ENCODE measurements at regions not wholly inside any gene's neighbourhood (a gene's known extent, or its start where the extent isn't known, plus 50 kb on each side); places are given as distances from the start of the nearest gene placed in this dataset.

DNA sequence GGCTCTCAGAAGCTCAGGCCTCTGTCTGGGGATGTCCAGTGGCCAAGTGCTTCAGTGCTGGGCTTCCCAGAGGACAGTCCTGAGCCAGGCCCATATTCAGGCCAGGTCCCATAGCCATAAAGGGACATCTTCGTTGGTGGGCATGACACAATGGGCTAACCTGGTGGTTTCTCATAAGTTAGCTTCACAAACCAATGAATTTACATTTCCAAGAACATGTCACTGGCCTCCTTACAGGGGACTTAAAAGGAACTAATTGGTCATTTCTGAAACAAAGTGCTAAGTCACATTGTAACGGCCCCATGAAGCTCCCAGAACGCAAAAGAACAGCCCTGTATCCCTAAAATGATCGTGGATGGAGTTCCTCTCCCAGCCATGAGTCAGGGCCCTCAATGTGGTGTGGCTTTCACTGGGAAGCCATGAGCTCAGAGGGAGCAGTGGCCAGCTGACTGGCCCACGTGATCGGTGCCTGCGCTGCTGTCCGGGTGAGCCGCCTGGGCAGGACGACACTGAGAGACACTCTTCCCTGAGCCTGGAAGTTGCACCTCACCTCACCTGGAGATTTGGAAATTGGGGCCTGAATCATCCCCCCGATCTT is 163.7 kb upstream of the APCDD1 start:
- no peaks in the 10 kb centered on the region for H3K9me3 ChIP-seq
- H3K4me1 ChIP-seq (replicated peaks), result no peaks in the 10 kb centered on the region
- no peak for TF ChIP-seq CTCF (IDR thresholded peaks at IDR 0.05)
- TF ChIP-seq POLR2A (IDR thresholded peaks at IDR 0.05), result no peak
- no peak for TF ChIP-seq POLR2AphosphoS5 (IDR thresholded peaks at IDR 0.05)
- no peak for DNase-seq (ENCODE audit: low spot score)
- 86% methylated on average over 11 of the region's 11 CpGs for WGBS
- intact Hi-C loops (cut with DNase I), result no loop called here
- no peak overlapping the region for H3K4me3 ChIP-seq
- no peak overlapping the region for H3K27ac ChIP-seq
- H3K36me3 ChIP-seq, result no peaks in the 10 kb centered on the region
- no peaks in the 10 kb centered on the region for H3K27me3 ChIP-seq (replicated peaks; ENCODE audit: insufficient read depth)

- Histone ChIP-seq H3K4me3 (no peak overlapping the region), H3K27me3 (replicated peaks; ENCODE audit: insufficient read depth) (no peaks in the 10 kb centered on the region), H3K27ac (no peak overlapping the region), H3K4me1 (replicated peaks) (no peaks in the 10 kb centered on the region), H3K36me3 (no peaks in the 10 kb centered on the region), H3K9me3 (no peaks in the 10 kb centered on the region)
- intact Hi-C loops (cut with DNase I), result no loop called here
- no peak for DNase-seq (ENCODE audit: low spot score)
- 57% methylated on average over 13 of the region's 13 CpGs for WGBS
- no peak for TF ChIP-seq POLR2A (IDR thresholded peaks at IDR 0.05)
These were observed 162.9 kb upstream of the APCDD1 start for GRCh38 chr18:10291568-10291981.

DNA sequence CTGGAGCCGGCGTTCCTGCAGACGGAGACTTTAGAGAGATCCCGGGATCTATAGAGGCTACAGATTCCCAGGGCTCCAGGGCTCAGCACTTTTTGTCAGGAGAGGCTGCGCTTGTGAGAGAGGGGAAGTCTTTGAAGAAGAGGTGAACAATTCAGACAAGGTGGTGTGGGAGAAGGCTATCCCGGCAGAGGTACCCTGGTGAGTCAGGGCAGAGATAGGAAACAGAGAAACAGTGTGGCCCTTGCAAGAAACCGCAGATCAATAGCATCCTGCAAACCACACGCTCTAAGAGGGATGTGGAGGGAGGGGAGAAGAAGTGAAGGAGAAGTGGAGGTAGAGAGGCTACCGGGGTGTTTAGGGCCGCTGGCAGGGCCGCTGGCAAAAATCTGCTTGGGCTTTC is 160.5 kb upstream of the APCDD1 start:
- H3K36me3 ChIP-seq, result no peaks in the 10 kb centered on the region
- DNase-seq (ENCODE audit: low spot score), result no peak
- H3K4me3 ChIP-seq, result no peak overlapping the region
- no peaks in the 10 kb centered on the region for H3K27me3 ChIP-seq (replicated peaks; ENCODE audit: insufficient read depth)
- 92% methylated on average over 11 of the region's 11 CpGs for WGBS
- intact Hi-C loops (cut with DNase I), result no loop called here
- H3K4me1 ChIP-seq (replicated peaks), result no peaks in the 10 kb centered on the region
- TF ChIP-seq POLR2AphosphoS5 (IDR thresholded peaks at IDR 0.05) (no peak), POLR2A (IDR thresholded peaks at IDR 0.05) (no peak), CTCF (IDR thresholded peaks at IDR 0.05) (no peak)
- H3K27ac ChIP-seq, result no peak overlapping the region
- no peaks in the 10 kb centered on the region for H3K9me3 ChIP-seq

GRCh38 chr18:10295751-10296150 is 158.7 kb upstream of the APCDD1 start:
- Histone ChIP-seq H3K9me3 (no peaks in the 10 kb centered on the region), H3K27ac (no peak overlapping the region), H3K4me3 (no peak overlapping the region), H3K36me3 (no peaks in the 10 kb centered on the region), H3K27me3 (replicated peaks; ENCODE audit: insufficient read depth) (no peaks in the 10 kb centered on the region), H3K4me1 (replicated peaks) (no peaks in the 10 kb centered on the region)
- intact Hi-C loops (cut with DNase I), result no loop called here
- TF ChIP-seq POLR2AphosphoS5 (IDR thresholded peaks at IDR 0.05) (no peak), POLR2A (IDR thresholded peaks at IDR 0.05) (no peak), CTCF (IDR thresholded peaks at IDR 0.05) (no peak)
- no peak for DNase-seq (ENCODE audit: low spot score)
- WGBS, result 79% methylated on average over 2 of the region's 2 CpGs

DNA sequence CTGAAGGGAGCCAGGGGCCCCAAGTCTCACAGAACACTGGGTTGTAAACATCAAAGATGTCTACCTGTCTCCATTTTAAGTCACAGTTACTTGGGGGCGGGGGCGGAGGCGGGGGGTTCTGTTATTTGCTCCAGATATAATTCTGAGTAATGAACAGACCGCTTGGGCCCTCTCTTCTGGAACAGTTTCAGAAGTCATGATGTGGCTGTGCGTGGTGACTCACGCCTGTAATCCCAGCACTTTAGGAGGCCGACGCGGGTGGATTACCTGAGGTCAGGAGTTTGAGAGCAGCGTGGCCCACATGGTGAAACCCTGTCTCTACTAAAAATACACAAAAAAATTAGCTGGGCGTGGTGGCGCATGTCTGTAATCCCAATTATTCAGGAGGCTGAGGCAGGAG is 157.9 kb upstream of the APCDD1 start:
- H3K9me3 ChIP-seq, result no peaks in the 10 kb centered on the region
- no peaks in the 10 kb centered on the region for H3K27me3 ChIP-seq (replicated peaks; ENCODE audit: insufficient read depth)
- no peak for TF ChIP-seq POLR2A (IDR thresholded peaks at IDR 0.05)
- TF ChIP-seq CTCF (IDR thresholded peaks at IDR 0.05), result no peak
- no peak for TF ChIP-seq POLR2AphosphoS5 (IDR thresholded peaks at IDR 0.05)
- no peak for DNase-seq (ENCODE audit: low spot score)
- 93% methylated on average over 12 of the region's 12 CpGs for WGBS
- H3K4me1 ChIP-seq (replicated peaks), result no peaks in the 10 kb centered on the region
- H3K4me3 ChIP-seq, result no peak overlapping the region
- no peaks in the 10 kb centered on the region for H3K36me3 ChIP-seq
- intact Hi-C loops (cut with DNase I), result no loop called here
- H3K27ac ChIP-seq, result no peak overlapping the region

Data from prostate gland (tissue), 2 donors.